ENCODE measurements at regions not wholly inside any gene's neighbourhood (a gene's known extent, or its start where the extent isn't known, plus 50 kb on each side); places are given as distances from the start of the nearest gene placed in this dataset.
A peak's percentile ranks its signal among the peaks of the same experiment; 100 is the strongest.

DNA sequence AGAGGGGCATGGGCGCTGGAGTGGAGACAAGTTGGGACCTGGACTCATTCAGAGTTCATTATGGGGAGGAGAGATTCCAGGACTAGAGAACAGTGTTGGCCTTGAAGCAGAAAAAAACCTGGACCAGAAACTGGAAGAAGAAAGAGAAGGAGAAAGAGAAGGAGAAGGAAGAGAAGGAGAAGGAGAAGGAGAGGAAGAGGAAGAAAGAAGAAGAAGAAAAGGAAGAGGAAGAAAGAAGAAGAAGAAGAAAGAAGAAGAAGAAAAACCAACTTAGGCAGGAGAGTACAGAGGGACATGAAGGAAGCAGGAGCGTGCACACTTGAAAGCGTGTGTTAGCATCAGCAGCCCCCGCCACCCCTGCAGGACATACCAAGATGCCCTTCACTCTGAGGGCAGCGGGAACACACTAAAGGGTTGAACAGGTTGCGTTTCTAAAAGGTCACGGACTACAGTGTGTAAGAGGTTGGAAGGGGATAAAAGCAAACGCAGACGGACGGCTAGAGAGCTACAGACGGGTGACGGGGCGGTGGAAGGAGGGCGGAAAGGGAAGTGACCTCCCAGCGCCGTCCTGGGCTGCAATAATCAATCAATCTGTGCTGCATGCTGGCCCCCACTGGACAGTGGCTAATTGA is 95.3 kb downstream of the SEC61G start:
- CTCF ChIA-PET (ENCODE audit: low intra/inter-chr PET ratio, low total read pairs): no interaction called here

GRCh38 chr7:54663186-54663585 is 95.8 kb downstream of the SEC61G start:
- no peak overlapping the region for H3K4me2 ChIP-seq (ENCODE audit: low read depth, low read length)
- TF ChIP-seq RFX1 (IDR thresholded peaks at IDR 0.05): no peak
- POLR2A ChIA-PET: no interaction called here
- H3K36me3 ChIP-seq (replicated peaks in 1 of 2; ENCODE audit: control insufficient read depth in 1 of 2, insufficient read depth in 2 of 2, low read length in 2 of 2): no peaks in the 10 kb centered on the region
- DNase-seq (ENCODE audit: low spot score) (no peak), ATAC-seq (no peak), FAIRE-seq (no peak)
- H3K9ac ChIP-seq (ENCODE audit: insufficient read depth, low read depth, low read length): no peak overlapping the region
- CTCF ChIA-PET (ENCODE audit: low intra/inter-chr PET ratio, low total read pairs): no interaction called here
- no peaks in the 10 kb centered on the region for H4K20me1 ChIP-seq (ENCODE audit: insufficient read depth, low read length)
- H3K27me3 ChIP-seq (ENCODE audit: control insufficient read depth in 1 of 2, insufficient read depth in 2 of 2, low read length in 2 of 2): peaks cover 0 to 27% of the 10 kb centered on the region in 2 experiments; a peak in 3 of 5 replicates
- peaks cover 5% of the 10 kb centered on the region; the same call in 1 of the 2 replicates for H3K4me1 ChIP-seq (ENCODE audit: insufficient read depth, low read length)
- no peak overlapping the region for H3K4me3 ChIP-seq (replicated peaks in 1 of 3; ENCODE audit: insufficient read depth in 1 of 3, low read depth in 2 of 3, low read length in 3 of 3)
- no peaks in the 10 kb centered on the region for H3K9me3 ChIP-seq (ENCODE audit: low read length)
- WGBS (ENCODE audit: low lambda C conversion rate): 59% methylated on average over 11 of the region's 13 CpGs
- H3K27ac ChIP-seq (ENCODE audit: extremely low read length, insufficient read depth, low read length): no peak overlapping the region
- BruUV-seq (replicated peaks): no TSS peak
- intact Hi-C loops (cut with micrococcal nuclease; ENCODE audit: unreplicated experiment) (no loop called here), in situ Hi-C loops (cut with HindIII; ENCODE audit: extremely low pct_ligation_motif_present, low pct_unique_long_range_greater_than_20kb) (loop anchor here (5.0 kb wide), 1 partner anchor 116 kb away; no protein-coding TSS in a partner anchor)
- no peaks in the 10 kb centered on the region for H3K79me2 ChIP-seq (ENCODE audit: insufficient read depth, low read length)
- H2AFZ ChIP-seq (ENCODE audit: low read length): no peak overlapping the region

More for the DNA sequence above, 95.3 kb downstream of the SEC61G start:
- POLR2A ChIA-PET: no interaction called here
- intact Hi-C loops (cut with micrococcal nuclease; ENCODE audit: unreplicated experiment) (loop anchor here (1.0 kb wide), 1 partner anchor 117 kb away; no protein-coding TSS in a partner anchor), in situ Hi-C loops (cut with HindIII; ENCODE audit: extremely low pct_ligation_motif_present, low pct_unique_long_range_greater_than_20kb) (loop anchor here (5.0 kb wide), 1 partner anchor 116 kb away; no protein-coding TSS in a partner anchor)
- 37% methylated on average over 16 of the region's 16 CpGs for WGBS (ENCODE audit: low lambda C conversion rate)
- FAIRE-seq: no peak
- no peaks in the 10 kb centered on the region for H3K36me3 ChIP-seq (replicated peaks in 1 of 2; ENCODE audit: control insufficient read depth in 1 of 2, insufficient read depth in 2 of 2, low read length in 2 of 2)
- no peaks in the 10 kb centered on the region for H3K79me2 ChIP-seq (ENCODE audit: insufficient read depth, low read length)
- H4K20me1 ChIP-seq (ENCODE audit: insufficient read depth, low read length): no peaks in the 10 kb centered on the region
- DNase-seq (ENCODE audit: low spot score): no peak
- peaks cover 5% of the 10 kb centered on the region; the same call in 1 of the 2 replicates for H3K4me1 ChIP-seq (ENCODE audit: insufficient read depth, low read length)
- H2AFZ ChIP-seq (ENCODE audit: low read length): no peak overlapping the region
- H3K4me2 ChIP-seq (ENCODE audit: low read depth, low read length): peak overlapping the region; percentile 68
- H3K9me3 ChIP-seq (ENCODE audit: low read length): no peaks in the 10 kb centered on the region
- no peak overlapping the region for H3K27ac ChIP-seq (ENCODE audit: extremely low read length, insufficient read depth, low read length)
- ATAC-seq: peak; percentile 19; the same call in 2 of the 3 replicates
- no TSS peak for BruUV-seq (replicated peaks)
- peaks cover 0 to 27% of the 10 kb centered on the region in 2 experiments; a peak in 3 of 5 replicates for H3K27me3 ChIP-seq (ENCODE audit: control insufficient read depth in 1 of 2, insufficient read depth in 2 of 2, low read length in 2 of 2)
- H3K4me3 ChIP-seq (replicated peaks in 1 of 3; ENCODE audit: insufficient read depth in 1 of 3, low read depth in 2 of 3, low read length in 3 of 3): peak overlapping the region in 2 of 3 experiments; percentile 37 to 64; a peak in 4 of 6 replicates
- H3K9ac ChIP-seq (ENCODE audit: insufficient read depth, low read depth, low read length): no peak overlapping the region
- TF ChIP-seq TAF1 (CRISPR knock-in tag; IDR thresholded peaks at IDR 0.05): no peak
- TF ChIP-seq ZNF512 (CRISPR knock-in tag; IDR thresholded peaks at IDR 0.05): 0 out of 2 replicates have a peak, but pooled peaks have one; percentile 5

All from HepG2 (cell line).